GM12878 (cell line): ENCODE measurements at regions not wholly inside any gene's neighbourhood (a gene's known extent, or its start where the extent isn't known, plus 50 kb on each side); places are given as distances from the start of the nearest gene placed in this dataset.

Experiments used
- ATAC-seq: fragments of 200-7000 bp; cut with Tn5 transposase; 3 replicates; pipeline ENCODE4 v1.9.1; 2020; ENCODE audit warnings: mild to moderate bottlenecking, moderate library complexity
- BruUV-seq: library from RNA; stranded (reverse); fragments of 400-500 nt; replicated peaks from 2 replicates; lab custom pipeline; 2021; lab: Mats Ljungman, UMichigan
- CTCF ChIA-PET: fragments of 300-600 bp; sonication (Branson Sonifier 250); formaldehyde crosslinking; extraction: SDS; loops from one replicate; lab custom pipeline; 2021; ENCODE audit warnings: inconsistent platforms; lab: Yijun Ruan, JAX
- POLR2A ChIA-PET: fragments of 350-600 bp; formaldehyde crosslinking; extraction: SDS; loops from one replicate; lab custom pipeline; 2021; ENCODE audit warnings: inconsistent platforms; lab: Charles Lee
- RAD21 ChIA-PET: fragments of 300-600 bp; sonication (Branson Sonifier 250); formaldehyde crosslinking; loops from one replicate; lab custom pipeline; 2023; ENCODE audit warnings: antibody characterized with exemption; ENCODE audit not compliant: unreplicated experiment; lab: Charles Lee
- SMC1A ChIA-PET: fragments of 300-600 bp; sonication (Branson Sonifier 250); formaldehyde crosslinking; loops from one replicate; lab custom pipeline; 2023; ENCODE audit not compliant: unreplicated experiment, uncharacterized antibody; lab: Charles Lee
- DNase-seq: peaks from one replicate; pipeline ENCODE4 v3.0.0-alpha.2; 2011; ENCODE audit warnings: low read depth, low spot score
- FAIRE-seq: peaks from 3 replicates; lab custom pipeline; 2011; peaks lifted over from hg19 to GRCh38; lab: Jason Lieb, UNC
- H2AFZ ChIP-seq: 2 replicates; pipeline ENCODE4 v1.6.0; 2011; ENCODE audit warnings: low read depth, low read length, control low read depth; ENCODE audit not compliant: control insufficient read depth
- H3K27ac ChIP-seq: 2 replicates; pipeline ENCODE4 v1.5.1; 2011; ENCODE audit warnings: control low read depth; ENCODE audit not compliant: control insufficient read depth, insufficient read depth
- H3K27me3 ChIP-seq, 2 experiments: replicated peaks in 1 of 2; 2 replicates each; pipeline versions ENCODE4 v1.6.0 to v1.6.1; 2011; ENCODE audit warnings: low read length in 1 of 2; ENCODE audit not compliant: control insufficient read depth in 2 of 2, insufficient read depth in 2 of 2
- H3K36me3 ChIP-seq, 2 experiments: 2 replicates each; pipeline ENCODE4 v1.5.1; 2011; ENCODE audit warnings: low read length in 1 of 2; ENCODE audit not compliant: control insufficient read depth in 2 of 2, insufficient read depth in 2 of 2
- H3K4me1 ChIP-seq: 2 replicates; pipeline ENCODE4 v1.6.1; 2011; ENCODE audit warnings: mild to moderate bottlenecking, low read length, moderate library complexity, mixed read lengths; ENCODE audit not compliant: control insufficient read depth, insufficient read depth
- H3K4me2 ChIP-seq: 2 replicates; pipeline ENCODE4 v1.6.0; 2011; ENCODE audit warnings: control low read depth; ENCODE audit not compliant: control insufficient read depth, insufficient read depth
- H3K4me3 ChIP-seq: fragments of 200-600 bp; sonication (generic); 2 replicates; pipeline ENCODE4 v1.5.1; 2016
- H3K79me2 ChIP-seq: 2 replicates; pipeline ENCODE4 v1.6.0; 2011; ENCODE audit warnings: low read length; ENCODE audit not compliant: control insufficient read depth, insufficient read depth
- H3K9ac ChIP-seq: 2 replicates; pipeline ENCODE4 v1.8.0; 2011; ENCODE audit warnings: low read length, control low read depth, mixed read lengths; ENCODE audit not compliant: control insufficient read depth, insufficient read depth
- H3K9me3 ChIP-seq: replicated peaks from 3 replicates; pipeline ENCODE4 v1.5.1; 2011; ENCODE audit warnings: mild to moderate bottlenecking, low read length; ENCODE audit not compliant: control insufficient read depth, insufficient read depth
- H4K20me1 ChIP-seq: 2 replicates; pipeline ENCODE4 v1.6.0; 2011; ENCODE audit not compliant: control insufficient read depth, insufficient read depth
- EED ChIP-seq: sonication (generic); IDR thresholded peaks from 2 replicates; pipeline ENCODE4 v1.6.1; 2016; ENCODE audit warnings: antibody characterized with exemption, low read depth
- HDGF ChIP-seq: fragments of 450-650 bp; IDR thresholded peaks from 2 replicates; pipeline ENCODE4 v1.6.1; 2016; ENCODE audit warnings: antibody characterized with exemption
- KAT2A ChIP-seq: conservative IDR thresholded peaks from 2 replicates; pipeline ENCODE4 v1.6.1; 2011; ENCODE audit warnings: low read depth, low read length; ENCODE audit not compliant: control insufficient read depth
- MLLT1 ChIP-seq: fragments of 450-650 bp; IDR thresholded peaks from 2 replicates; pipeline ENCODE4 v1.6.1; 2016; ENCODE audit warnings: mild to moderate bottlenecking
- MTA3 ChIP-seq: IDR thresholded peaks from 2 replicates; pipeline ENCODE4 v1.6.1; 2012; ENCODE audit warnings: low read length, inconsistent platforms, borderline replicate concordance
- MYC ChIP-seq: IDR thresholded peaks from 2 replicates; pipeline ENCODE4 v1.6.1; 2011; ENCODE audit warnings: mild to moderate bottlenecking, low read length, moderate library complexity, inconsistent platforms; ENCODE audit not compliant: insufficient read depth, insufficient replicate concordance, insufficient read length, severe bottlenecking
- RELA ChIP-seq: fragments of 450-650 bp; IDR thresholded peaks from 2 replicates; pipeline ENCODE4 v1.8.0; 2014; ENCODE audit warnings: borderline replicate concordance; ENCODE audit not compliant: partially characterized antibody
- SP1 ChIP-seq: IDR thresholded peaks from one replicate; pipeline ENCODE4 v1.6.1; 2011; ENCODE audit warnings: low read depth, low read length
- SRF ChIP-seq, 2 experiments: IDR thresholded peaks; 2 replicates each; pipeline ENCODE4 v1.6.1; 2011; ENCODE audit warnings: low read depth in 2 of 2, low read length in 2 of 2, mild to moderate bottlenecking in 1 of 2, moderate library complexity in 1 of 2
- ZNF592 ChIP-seq: fragments of 450-650 bp; IDR thresholded peaks from 2 replicates; pipeline ENCODE4 v1.6.1; 2017; ENCODE audit warnings: mild to moderate bottlenecking, moderate library complexity
- WGBS: methylation state at CpG from one replicate; pipeline ENCODE4 v1.1.6; 2016; ENCODE audit warnings: low lambda C conversion rate; ENCODE audit not compliant: insufficient replicate concordance, insufficient coverage; ENCODE audit errors: missing lambda C conversion rate; 5-methylcytosine and 5-hydroxymethylcytosine counted together
- in situ Hi-C: fragments of 300-500 bp; cut with MboI; formaldehyde crosslinking; loops from 9 replicates; pipeline ENCODE4 v1.14.3; 2018; ENCODE audit warnings: mixed read lengths
- intact Hi-C: fragments of 100-400 bp; cut with micrococcal nuclease; formaldehyde crosslinking; loops from one replicate; pipeline ENCODE4 v1.14.2; 2022; ENCODE audit not compliant: unreplicated experiment

- DNase-seq = no peak
- Histone ChIP-seq H3K4me2 (no peak overlapping the region), H3K4me1 (no peaks in the 10 kb centered on the region), H3K9me3 (no peaks in the 10 kb centered on the region), H3K27me3 (no peaks in the 10 kb centered on the region), H3K79me2 (no peaks in the 10 kb centered on the region), H4K20me1 (no peaks in the 10 kb centered on the region), H3K9ac (no peak overlapping the region), H3K27ac (no peak overlapping the region), H2AFZ (no peak overlapping the region), H3K4me3 (no peak overlapping the region), H3K36me3 (no peaks in the 10 kb centered on the region)
- WGBS = 0% methylated on average over 1 of the region's 1 CpG
- RAD21 ChIA-PET = no interaction called here
- in situ Hi-C loops (no loop called here), intact Hi-C loops (no loop called here)
- ATAC-seq = no peak
- CTCF ChIA-PET = no interaction called here
- POLR2A ChIA-PET = no interaction called here
- no peak for TF ChIP-seq MLLT1
- TF ChIP-seq HDGF = no peak
- TF ChIP-seq SP1 = no peak
- TF ChIP-seq ZNF592 = no peak
- TF ChIP-seq MYC = no peak
- TF ChIP-seq KAT2A = no peak
- TF ChIP-seq EED = no peak
- no peak for TF ChIP-seq RELA
- no peak for TF ChIP-seq MTA3
- TF ChIP-seq SRF (IDR thresholded peaks at IDR 0.05; ENCODE audit: low read depth in 2 of 2, low read length in 2 of 2) = no peak
- SMC1A ChIA-PET = no interaction called here
- no TSS peak for BruUV-seq
- FAIRE-seq = no peak
Observed at GRCh38 chr9:11992866-11993265, 700.3 kb upstream of the TYRP1 start.
